ENCODE measurements at regions not wholly inside any gene's neighbourhood (a gene's known extent, or its start where the extent isn't known, plus 50 kb on each side); places are given as distances from the start of the nearest gene placed in this dataset.

DNA sequence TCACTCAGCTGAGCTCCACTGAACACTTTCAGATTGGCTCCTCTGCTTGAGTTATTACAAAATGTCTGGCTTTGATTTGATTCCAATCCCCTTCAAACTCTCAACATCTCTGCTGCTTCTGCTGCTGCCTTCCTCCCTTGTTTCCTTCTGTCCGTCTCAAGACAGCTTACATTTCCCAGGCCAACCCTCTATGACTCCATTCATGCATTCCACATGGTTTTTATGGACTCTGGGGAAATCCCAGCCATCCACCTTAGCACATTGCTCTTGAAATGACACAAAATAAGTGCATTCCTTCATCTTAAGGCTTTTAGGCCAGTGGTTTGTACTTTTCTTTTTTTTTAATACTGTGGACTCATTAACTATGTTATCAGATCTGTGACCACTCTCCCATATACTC is 68.5 kb upstream of the TMEM164 start:
- DNase-seq: no peak

DNA sequence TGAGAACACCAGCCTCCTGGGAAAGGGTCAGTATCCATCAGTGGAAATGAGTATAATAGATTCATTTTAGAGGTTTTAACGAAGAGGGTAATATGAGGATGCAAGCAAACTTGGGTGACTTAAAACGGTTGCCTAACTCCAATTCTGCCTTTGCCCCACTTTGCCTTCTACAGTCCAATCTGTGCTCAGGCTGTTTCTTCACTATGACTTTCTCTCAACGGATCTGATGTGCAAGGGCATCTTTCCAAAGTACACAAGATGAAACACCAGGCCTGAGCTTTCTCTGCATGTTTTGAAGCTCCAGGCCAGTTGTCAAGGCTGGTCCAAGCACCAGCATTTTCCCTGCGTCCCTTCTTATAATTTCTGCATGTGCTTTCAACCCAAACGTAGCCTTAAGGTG is 68.0 kb upstream of the TMEM164 start:
- no peak for DNase-seq

DNA sequence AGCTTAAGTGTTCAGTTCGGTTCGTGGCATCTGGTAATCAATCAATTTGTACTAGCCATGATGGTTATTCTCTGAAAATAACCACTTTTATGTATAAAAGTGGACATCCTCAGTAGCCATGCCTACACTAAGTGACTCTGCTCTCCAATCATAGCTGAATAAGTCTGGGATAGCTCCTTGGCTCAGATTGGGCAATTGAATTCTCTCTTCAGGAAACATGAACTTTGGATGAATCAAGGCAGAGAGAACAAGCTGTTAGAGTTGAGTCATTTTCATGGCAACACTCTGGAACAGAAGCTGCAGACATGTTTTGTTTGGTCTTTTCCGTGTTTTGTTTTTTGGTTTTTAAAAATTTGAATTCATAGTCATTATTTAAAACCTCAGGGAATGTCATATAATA is 66.8 kb upstream of the TMEM164 start:
- DNase-seq: no peak

DNA sequence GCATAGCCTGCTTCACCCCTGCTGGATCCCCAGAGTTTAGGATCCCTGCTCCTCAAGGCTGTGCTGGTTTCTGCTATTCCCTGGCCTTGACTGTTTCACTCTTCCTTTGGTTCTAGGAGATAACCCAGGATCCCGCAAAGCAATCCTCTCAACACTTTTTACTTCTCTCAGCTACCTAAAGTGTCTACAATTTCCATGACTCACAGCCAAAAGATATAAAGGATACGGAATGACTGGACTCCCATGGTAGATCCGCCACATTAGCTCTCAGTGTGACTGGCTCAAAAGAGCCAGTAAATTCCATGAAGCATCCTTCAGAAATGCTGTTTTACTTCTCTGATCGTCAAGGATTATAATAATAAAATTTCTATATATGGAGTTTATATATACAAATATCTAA is 66.3 kb upstream of the TMEM164 start:
- DNase-seq: no peak

DNA sequence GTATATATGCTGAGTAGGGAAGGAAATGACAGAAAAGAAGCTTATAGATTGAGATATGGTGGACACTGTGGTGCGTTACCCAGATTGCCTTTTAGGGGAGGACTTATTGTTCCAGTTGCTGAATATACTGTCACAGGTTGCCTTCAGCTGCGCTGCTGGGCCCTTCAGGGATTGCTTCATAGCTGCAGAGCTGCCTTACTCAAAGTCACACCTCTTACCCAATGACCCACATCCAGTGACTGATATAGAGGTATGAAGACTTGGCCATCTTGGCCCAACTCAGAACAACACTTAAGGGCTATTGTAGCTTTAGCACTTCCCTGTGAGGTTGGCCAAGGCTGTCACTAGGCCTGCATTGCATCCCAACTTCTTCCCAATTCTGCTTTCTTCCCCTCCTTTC is 63.4 kb upstream of the TMEM164 start:
- no peak for DNase-seq

DNA sequence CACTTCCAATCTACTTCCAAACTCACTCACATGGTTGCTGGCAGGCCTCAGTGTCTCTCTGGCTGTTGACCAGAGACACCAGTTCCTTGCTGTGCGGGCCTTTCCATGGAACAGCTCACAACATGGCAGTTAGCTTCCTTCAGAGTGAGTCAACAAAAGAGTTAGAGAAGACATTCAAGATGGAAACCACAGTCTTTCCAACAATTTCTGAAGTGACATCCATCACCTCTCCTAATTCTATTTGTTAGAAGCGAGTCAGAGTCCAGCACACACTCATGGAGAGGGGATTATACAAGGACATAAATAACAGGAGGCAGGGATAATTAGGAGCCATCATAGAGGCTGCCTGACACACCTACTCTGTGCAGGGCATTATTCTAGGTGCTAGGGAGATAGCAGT is 62.5 kb upstream of the TMEM164 start:
- DNase-seq: no peak

DNA sequence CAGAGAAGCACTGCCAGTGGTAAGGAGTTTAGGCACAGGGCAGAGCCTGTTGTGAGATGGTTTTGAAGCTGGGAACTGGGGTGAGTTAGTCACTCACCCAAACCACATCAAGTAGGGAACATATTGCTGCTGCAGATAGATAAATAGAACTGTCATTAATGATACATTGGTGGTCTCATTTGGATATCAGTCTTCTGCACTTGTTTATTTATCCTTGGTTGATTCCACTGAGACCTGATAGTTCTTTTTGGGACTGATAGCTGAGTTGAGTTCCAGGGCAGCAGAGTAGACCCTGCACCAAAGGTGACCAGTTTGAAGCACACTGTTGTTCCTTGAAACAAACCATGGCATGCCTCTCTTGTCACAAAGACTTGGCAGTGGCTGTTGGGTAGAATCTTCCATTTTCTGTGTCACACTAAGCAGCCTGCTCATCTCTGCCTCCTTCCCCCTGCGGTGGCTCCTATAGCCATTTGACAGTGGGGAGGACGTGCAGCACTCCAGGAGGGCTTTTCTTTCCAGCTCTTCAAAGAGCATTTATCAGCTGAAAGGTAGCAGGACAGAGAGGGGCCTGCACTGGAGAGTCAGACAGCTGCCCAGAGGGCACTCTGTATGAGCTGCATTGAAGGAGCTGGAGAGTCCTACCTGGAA is 59.7 kb upstream of the TMEM164 start:
- no peak for DNase-seq

DNA sequence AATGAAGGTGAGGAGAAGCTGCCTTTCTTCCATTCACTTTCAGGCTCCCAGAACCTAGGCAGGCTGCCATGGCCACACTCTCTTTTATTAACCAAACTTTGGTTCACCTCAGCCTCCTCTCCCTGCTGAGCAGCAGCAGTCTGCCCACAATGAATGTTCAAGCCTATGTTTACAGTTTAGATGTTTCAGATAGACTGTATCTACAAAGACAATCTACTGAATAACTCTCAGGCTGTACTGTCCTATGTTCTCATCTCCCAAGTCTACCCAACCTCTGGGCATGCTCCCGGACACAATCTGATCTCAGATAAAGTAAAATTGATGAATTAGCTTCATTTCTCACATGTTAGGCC is 59.2 kb upstream of the TMEM164 start:
- DNase-seq: no peak

DNA sequence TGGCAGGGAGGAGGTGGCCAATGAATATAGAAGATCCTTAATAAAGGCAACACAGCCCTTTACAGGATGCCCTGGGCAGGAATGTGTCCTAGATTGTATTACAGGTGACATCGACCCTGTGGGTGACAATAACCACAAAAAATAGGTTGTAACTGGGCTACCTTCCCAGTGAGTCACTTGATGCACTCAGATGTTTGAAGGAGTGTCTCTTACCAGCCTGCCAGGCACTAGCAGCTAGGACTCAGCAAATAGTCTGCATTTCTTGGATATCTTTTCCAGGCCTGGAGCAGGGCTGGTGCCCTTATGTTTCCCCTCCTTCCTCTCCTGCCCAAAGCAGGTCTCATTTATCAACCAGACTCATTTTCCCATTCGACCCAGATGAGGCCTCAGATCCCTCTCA is 50.9 kb upstream of the TMEM164 start:
- no peak for DNase-seq

DNA sequence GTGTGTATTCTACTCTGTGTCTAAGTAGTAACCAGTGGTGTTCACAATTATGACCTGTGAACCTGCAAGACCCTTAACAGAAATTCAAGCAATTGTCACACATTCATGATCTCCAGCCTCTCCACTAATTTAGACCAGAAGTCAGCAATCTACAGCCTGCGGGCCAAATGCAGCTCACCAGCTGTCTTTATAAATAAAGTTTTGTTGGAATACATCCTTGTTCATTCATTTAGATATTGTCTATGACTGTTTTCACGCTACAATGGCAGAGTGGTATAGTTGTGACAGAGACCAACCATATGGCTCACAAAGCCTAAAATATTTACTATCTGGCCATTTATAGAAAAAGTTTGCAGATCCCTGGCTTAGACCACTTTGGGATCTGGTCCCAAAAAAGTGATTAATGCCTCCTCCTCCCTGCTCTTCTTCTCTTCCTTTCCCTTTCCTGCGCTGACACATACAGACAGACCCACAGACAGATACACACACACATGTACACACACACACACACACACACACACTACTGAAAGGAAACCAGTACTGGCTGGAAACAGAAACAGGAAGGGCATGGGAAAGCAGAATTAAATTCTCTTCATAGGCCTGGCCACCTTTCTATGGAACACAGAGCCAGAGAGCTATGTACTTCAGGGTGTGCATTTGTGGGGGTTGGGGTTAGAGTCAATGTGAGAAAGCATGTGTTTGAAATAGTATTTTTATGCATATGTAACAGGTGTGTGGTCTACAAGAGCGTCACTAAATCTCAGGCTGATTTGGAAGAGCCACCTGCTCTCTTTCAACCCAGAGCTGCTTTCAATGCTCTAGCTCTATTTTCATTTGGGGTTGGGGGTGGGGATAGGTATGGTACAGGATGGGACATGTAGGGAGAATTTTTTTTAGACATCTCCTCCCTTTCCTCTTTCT is 49.7 kb upstream of the TMEM164 start:
- DNase-seq: no peak
